NCI-H2029 (cell line): ENCODE measurements at regions not wholly inside any gene's neighbourhood (a gene's known extent, or its start where the extent isn't known, plus 50 kb on each side); places are given as distances from the start of the nearest gene placed in this dataset.

Experiments used
- DNase-seq: peaks from one replicate; lab custom pipeline; 2025; lab: John Stamatoyannopoulos, UW

- no peak for DNase-seq
Measured at GRCh38 chr11:13062115-13062514, 53.0 kb downstream of the RASSF10 start.

GRCh38 chr11:13064593-13064992 lies 55.5 kb downstream of the RASSF10 start:
- DNase-seq: no peak

- no peak for DNase-seq
Measured at GRCh38 chr11:13065200-13065787, 56.2 kb downstream of the RASSF10 start.

- no peak for DNase-seq
Measured at GRCh38 chr11:13068211-13068610, 59.1 kb downstream of the RASSF10 start.

GRCh38 chr11:13073119-13073981 lies 64.2 kb downstream of the RASSF10 start:
- no peak for DNase-seq

GRCh38 chr11:13074714-13075464 lies 65.8 kb downstream of the RASSF10 start:
- no peak for DNase-seq

- no peak for DNase-seq
Measured at GRCh38 chr11:13076961-13077360, 67.8 kb downstream of the RASSF10 start.

GRCh38 chr11:13080861-13081260 lies 71.7 kb downstream of the RASSF10 start:
- no peak for DNase-seq

GRCh38 chr11:13082588-13082987 lies 73.5 kb downstream of the RASSF10 start:
- DNase-seq: no peak

- DNase-seq: no peak
Measured at GRCh38 chr11:13090228-13090708, 81.2 kb downstream of the RASSF10 start.

GRCh38 chr11:13091373-13091772 lies 82.3 kb downstream of the RASSF10 start:
- no peak for DNase-seq

GRCh38 chr11:13091804-13092203 lies 82.7 kb downstream of the RASSF10 start:
- no peak for DNase-seq

- DNase-seq: no peak
Measured at GRCh38 chr11:13094930-13095687, 86.0 kb downstream of the RASSF10 start.

GRCh38 chr11:13098063-13098462 lies 88.9 kb downstream of the RASSF10 start:
- peak; percentile 68 for DNase-seq

- no peak for DNase-seq
Measured at GRCh38 chr11:13098616-13099289, 89.6 kb downstream of the RASSF10 start.

- no peak for DNase-seq
Measured at GRCh38 chr11:13101644-13102512, 92.8 kb downstream of the RASSF10 start.

GRCh38 chr11:13102513-13102840 lies 93.4 kb downstream of the RASSF10 start:
- no peak for DNase-seq

- DNase-seq: no peak
Measured at GRCh38 chr11:13102865-13103539, 93.9 kb downstream of the RASSF10 start.

- no peak for DNase-seq
Measured at GRCh38 chr11:13103962-13104554, 94.9 kb downstream of the RASSF10 start.
